MM.1S (cell line): ENCODE measurements at regions not wholly inside any gene's neighbourhood (a gene's known extent, or its start where the extent isn't known, plus 50 kb on each side); places are given as distances from the start of the nearest gene placed in this dataset.

Experiments
- DNase-seq: peaks from one replicate; pipeline ENCODE4 v3.0.0-alpha.2; 2015
- H2AFZ ChIP-seq: fragments of 300-600 bp; sonication (generic); 2 replicates; pipeline ENCODE4 v1.6.0; 2016; ENCODE audit warnings: antibody characterized with exemption, low read length
- H3F3A ChIP-seq: fragments of 300-600 bp; sonication (generic); 2 replicates; pipeline ENCODE4 v1.6.1; 2016; ENCODE audit warnings: mild to moderate bottlenecking, antibody characterized with exemption, low read length, moderate library complexity, mixed read lengths; ENCODE audit not compliant: insufficient read depth
- H3K27ac ChIP-seq: fragments of 300-600 bp; sonication (generic); 2 replicates; pipeline ENCODE4 v1.5.1; 2016; ENCODE audit warnings: mild to moderate bottlenecking, low read length
- H3K27me3 ChIP-seq: fragments of 300-600 bp; sonication (generic); replicated peaks from 2 replicates; pipeline ENCODE4 v1.6.0; 2016; ENCODE audit warnings: low read length; ENCODE audit not compliant: insufficient read depth
- H3K36me3 ChIP-seq: fragments of 300-600 bp; sonication (generic); replicated peaks from 2 replicates; pipeline ENCODE4 v1.6.1; 2016; ENCODE audit warnings: mild to moderate bottlenecking, low read length, mixed read lengths; ENCODE audit not compliant: insufficient read depth
- H3K4me1 ChIP-seq: fragments of 300-600 bp; sonication (generic); 2 replicates; pipeline ENCODE4 v1.6.1; 2016; ENCODE audit warnings: low read length, mixed read lengths
- H3K4me2 ChIP-seq: fragments of 300-600 bp; sonication (generic); 2 replicates; pipeline ENCODE4 v1.6.0; 2016; ENCODE audit warnings: low read depth, low read length
- H3K4me3 ChIP-seq: fragments of 300-600 bp; sonication (generic); 2 replicates; pipeline ENCODE4 v1.5.1; 2016; ENCODE audit warnings: low read length, mixed read lengths
- H3K79me2 ChIP-seq: fragments of 300-600 bp; sonication (generic); 2 replicates; pipeline ENCODE4 v1.6.1; 2016; ENCODE audit warnings: mixed run types, low read length, mixed read lengths
- H3K9ac ChIP-seq: fragments of 300-600 bp; sonication (generic); 2 replicates; pipeline ENCODE4 v1.6.1; 2016; ENCODE audit warnings: low read length, mixed read lengths
- H3K9me2 ChIP-seq: fragments of 300-600 bp; sonication (generic); replicated peaks from 2 replicates; pipeline ENCODE4 v1.6.1; 2016; ENCODE audit warnings: mild to moderate bottlenecking, low read length, mixed read lengths; ENCODE audit not compliant: insufficient read depth
- H3K9me3 ChIP-seq: fragments of 300-600 bp; sonication (generic); replicated peaks from 2 replicates; pipeline ENCODE4 v1.6.1; 2016; ENCODE audit warnings: mild to moderate bottlenecking, low read length, mixed read lengths; ENCODE audit not compliant: insufficient read depth
- H4K20me1 ChIP-seq: fragments of 300-600 bp; sonication (generic); 2 replicates; pipeline ENCODE4 v1.6.1; 2016; ENCODE audit warnings: mild to moderate bottlenecking, low read length, moderate library complexity, mixed read lengths; ENCODE audit not compliant: insufficient read depth
- EZH2 ChIP-seq: fragments of 300-600 bp; sonication (generic); optimal IDR thresholded peaks from 2 replicates; pipeline ENCODE3; 2017; ENCODE audit warnings: low read depth, mild to moderate bottlenecking, antibody characterized with exemption, low read length, mixed read lengths
- EZH2phosphoT487 ChIP-seq: fragments of 300-600 bp; sonication (generic); IDR thresholded peaks from 2 replicates; pipeline ENCODE4 v1.6.1; 2018; ENCODE audit warnings: antibody characterized with exemption, low read length
- TF ChIP-seq, protein P1 (sequence below): fragments of 300-600 bp; sonication (generic); IDR thresholded peaks from 2 replicates; pipeline ENCODE4 v1.5.1; 2016; ENCODE audit warnings: antibody characterized with exemption, low read length, mixed read lengths

DNA sequence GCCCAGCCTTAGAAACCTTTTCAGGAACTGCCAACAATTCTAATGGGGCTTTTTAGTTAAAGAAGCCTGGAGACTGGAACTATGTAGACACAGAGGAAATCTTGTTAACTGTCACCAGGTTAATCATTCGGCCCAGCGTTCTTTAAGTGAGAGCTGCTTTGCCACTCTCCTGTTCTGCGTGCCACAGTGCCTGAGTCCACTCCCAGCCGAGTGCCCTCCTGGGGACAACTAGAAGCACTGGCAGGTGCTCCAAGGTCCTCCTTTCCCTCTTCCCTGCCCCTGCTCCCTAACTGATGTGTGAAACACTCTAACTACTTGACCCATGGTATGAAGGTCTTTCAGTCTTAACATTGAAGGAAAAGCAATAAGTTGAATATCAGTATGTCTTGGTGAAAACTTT, 151.2 kb upstream of the TLL1 start:
- Histone ChIP-seq H3K9me2 (no peaks in the 10 kb centered on the region), H3K27me3 (no peaks in the 10 kb centered on the region), H3F3A (no peaks in the 10 kb centered on the region), H4K20me1 (no peaks in the 10 kb centered on the region), H3K4me2 (no peak overlapping the region), H3K27ac (no peak overlapping the region), H3K9ac (no peak overlapping the region), H3K9me3 (no peaks in the 10 kb centered on the region), H3K36me3 (no peaks in the 10 kb centered on the region), H3K4me3 (no peak overlapping the region), H3K79me2 (no peaks in the 10 kb centered on the region), H3K4me1 (no peaks in the 10 kb centered on the region), H2AFZ (no peak overlapping the region)
- TF ChIP-seq, protein P1, sequence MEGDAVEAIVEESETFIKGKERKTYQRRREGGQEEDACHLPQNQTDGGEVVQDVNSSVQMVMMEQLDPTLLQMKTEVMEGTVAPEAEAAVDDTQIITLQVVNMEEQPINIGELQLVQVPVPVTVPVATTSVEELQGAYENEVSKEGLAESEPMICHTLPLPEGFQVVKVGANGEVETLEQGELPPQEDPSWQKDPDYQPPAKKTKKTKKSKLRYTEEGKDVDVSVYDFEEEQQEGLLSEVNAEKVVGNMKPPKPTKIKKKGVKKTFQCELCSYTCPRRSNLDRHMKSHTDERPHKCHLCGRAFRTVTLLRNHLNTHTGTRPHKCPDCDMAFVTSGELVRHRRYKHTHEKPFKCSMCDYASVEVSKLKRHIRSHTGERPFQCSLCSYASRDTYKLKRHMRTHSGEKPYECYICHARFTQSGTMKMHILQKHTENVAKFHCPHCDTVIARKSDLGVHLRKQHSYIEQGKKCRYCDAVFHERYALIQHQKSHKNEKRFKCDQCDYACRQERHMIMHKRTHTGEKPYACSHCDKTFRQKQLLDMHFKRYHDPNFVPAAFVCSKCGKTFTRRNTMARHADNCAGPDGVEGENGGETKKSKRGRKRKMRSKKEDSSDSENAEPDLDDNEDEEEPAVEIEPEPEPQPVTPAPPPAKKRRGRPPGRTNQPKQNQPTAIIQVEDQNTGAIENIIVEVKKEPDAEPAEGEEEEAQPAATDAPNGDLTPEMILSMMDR = no peak
- no peak for TF ChIP-seq EZH2phosphoT487
- TF ChIP-seq EZH2 = no peak
- DNase-seq = no peak

DNA sequence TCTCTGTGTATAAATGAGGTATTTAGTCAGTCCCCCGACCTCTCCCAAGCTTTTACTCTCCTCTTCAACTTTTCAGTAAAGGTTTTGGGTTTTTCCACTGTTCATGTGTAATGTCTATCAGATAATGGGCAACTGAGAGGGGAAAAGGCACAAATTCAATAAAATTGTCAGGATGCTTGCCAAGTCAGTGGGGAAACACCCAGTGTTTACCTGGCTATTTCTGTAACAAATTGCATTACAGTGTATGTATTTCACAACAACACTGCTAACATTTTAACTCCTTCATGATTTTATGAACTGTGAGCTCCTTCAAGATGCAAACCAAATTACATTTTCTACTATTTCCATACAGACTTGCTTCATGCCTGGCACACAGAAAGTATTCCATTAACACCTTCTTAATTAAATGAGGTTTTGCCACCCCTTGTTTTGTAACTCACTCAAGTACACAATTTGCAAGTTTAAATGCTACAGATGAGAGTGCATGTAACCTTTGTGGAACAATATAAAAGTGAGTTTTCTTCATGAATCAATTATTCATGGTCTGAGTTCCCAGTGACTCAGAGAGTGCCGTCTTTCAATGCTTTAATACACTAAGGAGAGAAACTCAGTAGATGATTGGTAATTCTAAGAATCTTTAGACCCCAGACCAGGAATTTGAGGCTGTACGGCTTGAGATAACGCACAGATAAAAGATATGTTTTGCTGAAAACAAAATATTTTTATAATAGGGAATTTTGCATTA, 149.8 kb upstream of the TLL1 start:
- no peaks in the 10 kb centered on the region for H4K20me1 ChIP-seq
- no peak overlapping the region for H3K9ac ChIP-seq
- TF ChIP-seq EZH2 = no peak
- no peaks in the 10 kb centered on the region for H3K9me3 ChIP-seq
- H3K4me3 ChIP-seq = no peak overlapping the region
- no peak overlapping the region for H2AFZ ChIP-seq
- H3K27me3 ChIP-seq = no peaks in the 10 kb centered on the region
- DNase-seq = no peak
- no peaks in the 10 kb centered on the region for H3K36me3 ChIP-seq
- no peaks in the 10 kb centered on the region for H3K4me1 ChIP-seq
- H3K4me2 ChIP-seq = no peak overlapping the region
- no peaks in the 10 kb centered on the region for H3F3A ChIP-seq
- H3K9me2 ChIP-seq = no peaks in the 10 kb centered on the region
- no peaks in the 10 kb centered on the region for H3K79me2 ChIP-seq
- H3K27ac ChIP-seq = no peak overlapping the region

DNA sequence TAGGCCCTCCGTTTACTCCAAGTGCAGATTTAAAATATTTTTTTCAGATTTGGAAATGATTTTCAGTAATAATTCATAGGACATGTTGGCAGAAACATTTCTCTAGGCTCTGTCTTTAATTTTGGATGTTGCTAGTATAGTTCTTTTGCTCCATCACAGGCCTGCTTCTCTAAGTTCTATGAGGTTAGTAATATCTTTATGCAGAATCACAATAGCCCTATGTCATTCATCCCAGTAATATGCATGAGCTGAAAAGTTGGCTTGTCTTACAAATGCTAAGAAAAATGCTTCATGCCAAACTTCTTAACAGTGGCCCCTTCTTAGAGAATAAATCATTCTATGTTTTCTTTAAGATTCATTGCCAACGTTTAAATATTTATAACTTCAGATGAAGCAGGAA, 148.3 kb upstream of the TLL1 start:
- DNase-seq = no peak
- H3K27ac ChIP-seq = no peak overlapping the region
- H3K4me2 ChIP-seq = no peak overlapping the region
- H3K36me3 ChIP-seq = no peaks in the 10 kb centered on the region
- H3K9me3 ChIP-seq = no peaks in the 10 kb centered on the region
- no peak for TF ChIP-seq EZH2
- TF ChIP-seq, protein P1 = no peak
- TF ChIP-seq EZH2phosphoT487 = no peak
- no peaks in the 10 kb centered on the region for H3K9me2 ChIP-seq
- H3K79me2 ChIP-seq = no peaks in the 10 kb centered on the region
- no peaks in the 10 kb centered on the region for H3F3A ChIP-seq
- no peaks in the 10 kb centered on the region for H3K4me1 ChIP-seq
- no peak overlapping the region for H3K4me3 ChIP-seq
- H3K9ac ChIP-seq = no peak overlapping the region
- no peaks in the 10 kb centered on the region for H3K27me3 ChIP-seq
- no peak overlapping the region for H2AFZ ChIP-seq
- H4K20me1 ChIP-seq = no peaks in the 10 kb centered on the region

DNA sequence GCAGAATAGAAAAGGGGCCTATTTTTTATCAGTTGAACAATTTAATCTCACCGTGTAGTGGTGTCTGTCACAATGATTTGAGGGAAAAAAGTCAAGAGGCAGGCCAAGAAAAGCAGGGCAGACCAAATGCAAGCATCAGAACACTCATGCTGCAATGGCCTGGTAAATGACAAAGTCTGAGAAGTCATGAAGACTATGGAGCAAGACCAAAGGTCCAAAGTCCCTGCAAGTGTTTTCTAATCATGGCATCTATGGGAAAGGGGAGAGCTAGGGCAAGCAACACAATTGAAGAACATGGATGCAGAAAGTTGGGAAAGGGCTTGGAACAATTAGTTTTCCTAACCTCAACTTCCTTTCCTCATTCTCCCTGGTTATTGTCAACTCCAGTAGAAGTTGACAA, 147.7 kb upstream of the TLL1 start:
- Histone ChIP-seq H2AFZ (no peak overlapping the region), H3K9me3 (no peaks in the 10 kb centered on the region), H3F3A (no peaks in the 10 kb centered on the region), H3K36me3 (no peaks in the 10 kb centered on the region), H4K20me1 (no peaks in the 10 kb centered on the region), H3K9me2 (no peaks in the 10 kb centered on the region), H3K79me2 (no peaks in the 10 kb centered on the region), H3K9ac (no peak overlapping the region), H3K27me3 (no peaks in the 10 kb centered on the region), H3K4me3 (no peak overlapping the region), H3K4me2 (no peak overlapping the region), H3K27ac (no peak overlapping the region), H3K4me1 (no peaks in the 10 kb centered on the region)
- no peak for DNase-seq
- TF ChIP-seq EZH2 (no peak), EZH2phosphoT487 (no peak)
- TF ChIP-seq, protein P1 = no peak
